IMR-90 (cell line): ENCODE measurements at regions not wholly inside any gene's neighbourhood (a gene's known extent, or its start where the extent isn't known, plus 50 kb on each side); places are given as distances from the start of the nearest gene placed in this dataset.

ENCODE experiments used
- ATAC-seq: fragments of 200-7000 bp; cut with Tn5 transposase; 2 replicates; pipeline ENCODE4 v1.9.1; 2020; ENCODE audit warnings: low read depth, mild to moderate bottlenecking, moderate library complexity
- BruUV-seq: library from RNA; stranded (reverse); fragments of 400-500 nt; replicated peaks from 2 replicates; lab custom pipeline; 2021; lab: Mats Ljungman, UMichigan
- CTCF ChIA-PET: fragments of 300-600 bp; formaldehyde crosslinking; extraction: SDS; loops from one replicate; lab custom pipeline; 2021; ENCODE audit warnings: antibody characterized with exemption; lab: Yijun Ruan, JAX
- POLR2A ChIA-PET: fragments of 300-600 bp; sonication (Branson Sonifier 250); formaldehyde crosslinking; loops from one replicate; lab custom pipeline; 2022; ENCODE audit warnings: antibody characterized with exemption; ENCODE audit not compliant: unreplicated experiment; lab: Charles Lee
- DNase-seq: peaks from one replicate; pipeline ENCODE4 v3.0.0; 2013
- H2AFZ ChIP-seq: replicated peaks from 2 replicates; pipeline ENCODE3; 2013; ENCODE audit warnings: low read length, mild to moderate bottlenecking; ENCODE audit not compliant: poor library complexity
- H2AK5ac ChIP-seq: 2 replicates; pipeline ENCODE4 v1.6.1; 2013; ENCODE audit warnings: low read depth, low read length, inconsistent platforms
- H2AK9ac ChIP-seq: replicated peaks from 2 replicates; pipeline ENCODE3; 2013; ENCODE audit warnings: mild to moderate bottlenecking, low read depth, low read length, moderate library complexity; ENCODE audit not compliant: poor library complexity
- H2BK120ac ChIP-seq: 2 replicates; pipeline ENCODE4 v1.6.1; 2013; ENCODE audit warnings: low read depth, low read length, inconsistent platforms
- H2BK15ac ChIP-seq: 3 replicates; pipeline ENCODE4 v1.6.1; 2013; ENCODE audit warnings: low read depth, low read length, inconsistent platforms
- H2BK20ac ChIP-seq: 2 replicates; pipeline ENCODE4 v1.6.1; 2013; ENCODE audit warnings: low read depth, mild to moderate bottlenecking, inconsistent platforms, low read length, moderate library complexity
- H2BK5ac ChIP-seq: 2 replicates; pipeline ENCODE4 v1.6.1; 2013; ENCODE audit warnings: mild to moderate bottlenecking, low read depth, low read length, inconsistent platforms; ENCODE audit not compliant: poor library complexity, severe bottlenecking
- H3K14ac ChIP-seq: replicated peaks from 2 replicates; pipeline ENCODE4 v1.6.1; 2013; ENCODE audit warnings: low read depth, low read length, inconsistent platforms
- H3K18ac ChIP-seq: 2 replicates; pipeline ENCODE4 v1.6.1; 2013; ENCODE audit warnings: low read depth, low read length, control low read depth
- H3K23ac ChIP-seq: 2 replicates; pipeline ENCODE4 v1.6.1; 2013; ENCODE audit warnings: low read depth, low read length, inconsistent platforms
- H3K27ac ChIP-seq: 2 replicates; pipeline ENCODE4 v1.5.1; 2013; ENCODE audit warnings: mild to moderate bottlenecking, control low read depth, low read length; ENCODE audit not compliant: insufficient read depth
- H3K27me3 ChIP-seq: 2 replicates; pipeline ENCODE4 v1.6.1; 2013; ENCODE audit warnings: low read length; ENCODE audit not compliant: control insufficient read depth, insufficient read depth
- H3K36me3 ChIP-seq: 2 replicates; pipeline ENCODE4 v1.6.1; 2013; ENCODE audit warnings: low read length, mixed read lengths; ENCODE audit not compliant: control insufficient read depth, insufficient read depth
- H3K4ac ChIP-seq: 2 replicates; pipeline ENCODE4 v1.6.1; 2013; ENCODE audit warnings: low read depth, low read length, inconsistent platforms
- H3K4me1 ChIP-seq: 2 replicates; pipeline ENCODE4 v1.6.1; 2013; ENCODE audit warnings: low read length, mixed read lengths; ENCODE audit not compliant: control insufficient read depth, insufficient read depth
- H3K4me2 ChIP-seq: 2 replicates; pipeline ENCODE4 v1.6.1; 2013; ENCODE audit warnings: low read depth, mild to moderate bottlenecking, control low read depth, low read length, moderate library complexity
- H3K4me3 ChIP-seq: 2 replicates; pipeline ENCODE4 v1.5.1; 2013; ENCODE audit warnings: low read depth, mild to moderate bottlenecking, control low read depth, low read length, moderate library complexity; ENCODE audit not compliant: insufficient read depth
- H3K56ac ChIP-seq: 2 replicates; pipeline ENCODE4 v1.6.1; 2013; ENCODE audit warnings: low read length, inconsistent platforms; ENCODE audit not compliant: insufficient read depth; ENCODE audit errors: extremely low read depth
- H3K79me1 ChIP-seq, 2 experiments: 2 replicates each; pipeline ENCODE4 v1.6.1; 2013; ENCODE audit warnings: low read length in 2 of 2, inconsistent platforms in 1 of 2, low read depth in 1 of 2
- H3K9ac ChIP-seq: 2 replicates; pipeline ENCODE4 v1.6.1; 2013; ENCODE audit warnings: low read depth, low read length, control low read depth
- H3K9me1 ChIP-seq: 2 replicates; pipeline ENCODE4 v1.6.1; 2013; ENCODE audit warnings: low read length, inconsistent platforms; ENCODE audit not compliant: insufficient read depth
- H3K9me3 ChIP-seq: 2 replicates; pipeline ENCODE4 v1.6.1; 2013; ENCODE audit warnings: low read length; ENCODE audit not compliant: control insufficient read depth, insufficient read depth
- H4K20me1 ChIP-seq: 2 replicates; pipeline ENCODE4 v1.6.1; 2013; ENCODE audit warnings: low read length, inconsistent platforms; ENCODE audit not compliant: insufficient read depth
- H4K5ac ChIP-seq: 2 replicates; pipeline ENCODE4 v1.6.1; 2013; ENCODE audit warnings: mild to moderate bottlenecking, low read depth, low read length, control low read depth
- H4K8ac ChIP-seq, 2 experiments: 2 replicates each; pipeline ENCODE4 v1.6.1; 2013; ENCODE audit warnings: low read depth in 2 of 2, low read length in 2 of 2, control low read depth in 1 of 2, inconsistent platforms in 1 of 2
- H4K91ac ChIP-seq: 2 replicates; pipeline ENCODE4 v1.6.1; 2013; ENCODE audit warnings: low read depth, low read length, inconsistent platforms; ENCODE audit not compliant: insufficient read depth
- BHLHE40 ChIP-seq: fragments of 150-350 bp; IDR thresholded peaks from 2 replicates; pipeline ENCODE4 v1.6.1; 2016; ENCODE audit warnings: mild to moderate bottlenecking, low read depth, low read length
- CEBPB ChIP-seq: IDR thresholded peaks from 2 replicates; pipeline ENCODE4 v1.6.1; 2012; ENCODE audit warnings: low read depth, low read length, improper control_type of control experiment
- CHD1 ChIP-seq: IDR thresholded peaks from 2 replicates; pipeline ENCODE4 v1.6.1; 2012; ENCODE audit warnings: low read depth, low read length, improper control_type of control experiment
- CTCF ChIP-seq: conservative IDR thresholded peaks from 2 replicates; pipeline ENCODE4 v1.5.1; 2012; ENCODE audit warnings: mild to moderate bottlenecking, low read depth, low read length, improper control_type of control experiment
- ELK1 ChIP-seq: fragments of 150-350 bp; IDR thresholded peaks from 2 replicates; pipeline ENCODE4 v1.6.1; 2016; ENCODE audit warnings: low read depth, mild to moderate bottlenecking, low read length, moderate library complexity, borderline replicate concordance
- FOS ChIP-seq: fragments of 150-350 bp; IDR thresholded peaks from 2 replicates; pipeline ENCODE4 v1.6.1; 2016; ENCODE audit warnings: low read depth, low read length
- MAFK ChIP-seq: IDR thresholded peaks from 2 replicates; pipeline ENCODE4 v1.6.1; 2012; ENCODE audit warnings: low read depth, low read length, improper control_type of control experiment
- MAZ ChIP-seq: IDR thresholded peaks from 2 replicates; pipeline ENCODE4 v1.6.1; 2012; ENCODE audit warnings: low read depth, mild to moderate bottlenecking, low read length, improper control_type of control experiment, moderate library complexity, borderline replicate concordance
- MXI1 ChIP-seq: IDR thresholded peaks from 2 replicates; pipeline ENCODE4 v1.6.1; 2012; ENCODE audit warnings: low read depth, mild to moderate bottlenecking, low read length, moderate library complexity, borderline replicate concordance
- NFE2L2 ChIP-seq: fragments of 150-350 bp; IDR thresholded peaks from 2 replicates; pipeline ENCODE4 v1.6.1; 2016; ENCODE audit warnings: low read depth, mild to moderate bottlenecking, low read length
- POLR2A ChIP-seq: IDR thresholded peaks from 2 replicates; pipeline ENCODE4 v1.6.1; 2012; ENCODE audit warnings: mild to moderate bottlenecking, low read depth, low read length
- RAD21 ChIP-seq: IDR thresholded peaks from 2 replicates; pipeline ENCODE4 v1.6.1; 2012; ENCODE audit warnings: low read length, improper control_type of control experiment
- RCOR1 ChIP-seq: IDR thresholded peaks from 2 replicates; pipeline ENCODE4 v1.6.1; 2012; ENCODE audit warnings: mild to moderate bottlenecking, low read length, improper control_type of control experiment; ENCODE audit not compliant: insufficient replicate concordance
- RFX5 ChIP-seq: IDR thresholded peaks from 2 replicates; pipeline ENCODE4 v1.8.0; 2012; ENCODE audit warnings: low read depth, mild to moderate bottlenecking, low read length, moderate library complexity
- SMC3 ChIP-seq: fragments of 150-350 bp; IDR thresholded peaks from 2 replicates; pipeline ENCODE4 v1.6.1; 2016; ENCODE audit warnings: low read depth, mild to moderate bottlenecking, antibody characterized with exemption, low read length, moderate library complexity
- WGBS, 2 experiments: methylation state at CpG; one replicate each; pipeline versions ENCODE4 v1.1.5 to v1.1.7; 2013; ENCODE audit warnings: missing lambda C conversion rate in 2 of 2; ENCODE audit not compliant: insufficient read length in 1 of 2; ENCODE audit errors: extremely low coverage in 2 of 2; 5-methylcytosine and 5-hydroxymethylcytosine counted together
- dilution Hi-C: fragments of 300-500 bp; cut with HindIII; formaldehyde crosslinking; loops from one replicate; pipeline ENCODE4 v1.14.3; 2018; ENCODE audit warnings: low sequenced_read_pairs; ENCODE audit not compliant: unreplicated experiment
- in situ Hi-C: fragments of 300-500 bp; cut with MboI; formaldehyde crosslinking; loops from 3 replicates; pipeline ENCODE4 v1.14.3; 2019; ENCODE audit warnings: low sequenced_read_pairs, inconsistent platforms, mixed read lengths
- intact Hi-C: fragments of 100-400 bp; cut with micrococcal nuclease; formaldehyde crosslinking; loops from 2 replicates; pipeline ENCODE4 v1.10.0; 2022
- TF ChIP-seq, protein P1 (sequence below): fragments of 150-350 bp; IDR thresholded peaks from 2 replicates; pipeline ENCODE4 v1.6.1; 2017; ENCODE audit warnings: mild to moderate bottlenecking, antibody characterized with exemption, low read length, low read depth

DNA sequence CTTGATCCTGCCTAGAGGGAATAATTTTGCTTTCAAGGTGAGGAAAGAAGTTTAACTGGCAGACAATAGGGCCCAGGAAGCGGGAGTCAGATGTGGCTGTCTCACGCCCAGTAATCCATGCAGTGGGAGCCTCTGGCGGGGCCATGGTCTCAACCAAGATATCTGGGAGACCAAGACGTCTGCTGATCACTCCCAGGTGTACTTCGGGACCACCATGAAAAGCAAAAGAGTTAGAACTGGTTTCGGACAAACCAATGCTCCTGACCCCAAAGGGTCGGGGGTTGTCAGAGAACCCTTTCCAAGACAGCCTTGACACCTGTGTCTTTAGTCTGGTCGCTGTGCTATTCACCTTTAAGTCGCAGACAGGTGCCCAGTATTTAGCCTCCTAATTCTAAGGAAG, 256.9 kb upstream of the MBL2 start:
- dilution Hi-C loops (no loop called here), in situ Hi-C loops (no loop called here)
- POLR2A ChIA-PET = no interaction called here

More for the DNA sequence above, 256.9 kb upstream of the MBL2 start:
- TF ChIP-seq SMC3 (no peak), CTCF (no peak), MAFK (no peak), RFX5 (no peak), FOS (no peak), CHD1 (no peak), ELK1 (no peak), NFE2L2 (no peak), MXI1 (no peak), MAZ (no peak), POLR2A (no peak), BHLHE40 (no peak), RAD21 (no peak), RCOR1 (no peak), CEBPB (no peak)
- TF ChIP-seq, protein P1, sequence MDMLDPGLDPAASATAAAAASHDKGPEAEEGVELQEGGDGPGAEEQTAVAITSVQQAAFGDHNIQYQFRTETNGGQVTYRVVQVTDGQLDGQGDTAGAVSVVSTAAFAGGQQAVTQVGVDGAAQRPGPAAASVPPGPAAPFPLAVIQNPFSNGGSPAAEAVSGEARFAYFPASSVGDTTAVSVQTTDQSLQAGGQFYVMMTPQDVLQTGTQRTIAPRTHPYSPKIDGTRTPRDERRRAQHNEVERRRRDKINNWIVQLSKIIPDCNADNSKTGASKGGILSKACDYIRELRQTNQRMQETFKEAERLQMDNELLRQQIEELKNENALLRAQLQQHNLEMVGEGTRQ = no peak
- Histone ChIP-seq H3K4me3 (no peak overlapping the region), H3K79me1 (no peaks in the 10 kb centered on the region), H3K14ac (peak overlapping the region; percentile 53; the same call in 1 of the 2 replicates), H3K4ac (peak overlapping the region; percentile 68), H3K36me3 (no peaks in the 10 kb centered on the region), H2AK5ac (peak overlapping the region; percentile 61), H3K9me1 (0 out of 2 replicates have a peak, but pooled peaks cover 2% of the 10 kb centered on the region), H3K23ac (no peak overlapping the region), H2AFZ (peak overlapping the region; percentile 87), H3K4me1 (peaks cover 8% of the 10 kb centered on the region), H3K27ac (no peak overlapping the region), H3K27me3 (no peaks in the 10 kb centered on the region), H4K8ac (peak overlapping the region; percentile 60 to 97), H3K4me2 (no peak overlapping the region), H2AK9ac (peak overlapping the region; percentile 9), H2BK15ac (peak overlapping the region; percentile 96; the same call in 1 of the 3 replicates), H4K20me1 (no peaks in the 10 kb centered on the region), H3K56ac (0 out of 2 replicates have a peak overlapping the region, but pooled peaks have one; percentile 71), H2BK20ac (peak overlapping the region; percentile 91), H2BK120ac (peak overlapping the region; percentile 94), H3K9ac (peak overlapping the region; percentile 36; the same call in 1 of the 2 replicates), H3K9me3 (no peaks in the 10 kb centered on the region), H4K91ac (peak overlapping the region; percentile 92; the same call in 1 of the 2 replicates), H4K5ac (peak overlapping the region; percentile 62), H3K18ac (peak overlapping the region; percentile 99), H2BK5ac (peak overlapping the region; percentile 59)
- ATAC-seq (no peak), DNase-seq (no peak)
- CTCF ChIA-PET = no interaction called here
- BruUV-seq = no TSS peak
- WGBS, 2 experiments = 100% methylated on average over 6 of the region's 9 CpGs; no CpG with 5 or more reads in 1 of the 2 experiments
- intact Hi-C loops = no loop called here
